NCI-H1436 (cell line): ENCODE measurements at regions not wholly inside any gene's neighbourhood (a gene's known extent, or its start where the extent isn't known, plus 50 kb on each side); places are given as distances from the start of the nearest gene placed in this dataset.

Source experiments
- DNase-seq: peaks from one replicate; lab custom pipeline; 2025; lab: John Stamatoyannopoulos, UW

DNA sequence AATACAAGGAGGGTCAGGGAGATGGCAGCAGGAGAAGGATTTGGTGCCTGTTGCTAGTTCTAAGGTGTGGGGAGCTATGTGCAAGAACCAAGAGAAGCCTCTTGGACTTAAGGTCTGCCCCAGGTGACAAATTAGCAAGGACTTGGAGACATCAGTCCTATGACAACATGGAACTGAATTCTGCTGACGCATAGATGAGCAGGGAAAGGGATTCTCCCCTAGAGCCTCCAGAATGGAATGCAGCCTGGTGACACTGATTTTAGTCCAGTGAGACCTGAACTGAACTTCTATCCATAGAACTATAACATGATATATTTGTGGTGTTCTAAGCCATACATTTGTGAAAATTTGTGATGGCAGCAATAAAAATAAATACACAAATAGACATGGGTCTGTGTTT, 215.6 kb downstream of the ESM1 start:
- DNase-seq, result no peak

DNA sequence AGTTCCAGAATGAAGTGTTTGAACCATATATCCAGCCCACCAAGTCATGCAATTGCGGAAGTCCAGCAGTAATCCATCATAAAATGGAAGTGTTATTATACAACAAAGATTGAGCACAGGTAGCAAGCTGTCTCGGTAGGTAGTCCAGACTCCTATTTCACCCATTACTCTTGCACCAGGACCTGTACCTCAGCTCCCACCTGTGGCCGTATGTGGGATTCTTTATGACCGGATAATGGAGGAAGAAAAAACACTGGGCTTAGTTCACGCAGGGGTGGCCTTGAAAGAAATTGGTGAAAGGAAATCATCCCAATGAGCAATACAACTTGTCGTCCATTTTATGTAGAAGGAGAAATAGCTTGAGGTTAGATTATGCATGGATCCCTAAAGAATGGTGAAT, 216.3 kb downstream of the ESM1 start:
- DNase-seq, result no peak

- DNase-seq, result no peak
Measured at GRCh38 chr5:54766748-54767147, 218.6 kb downstream of the ESM1 start.

GRCh38 chr5:54765165-54766028, 220.0 kb downstream of the ESM1 start:
- DNase-seq, result no peak

GRCh38 chr5:54764102-54765090, 221.0 kb downstream of the ESM1 start:
- DNase-seq, result no peak

GRCh38 chr5:54761213-54761701, 224.1 kb downstream of the ESM1 start:
- no peak for DNase-seq

DNA sequence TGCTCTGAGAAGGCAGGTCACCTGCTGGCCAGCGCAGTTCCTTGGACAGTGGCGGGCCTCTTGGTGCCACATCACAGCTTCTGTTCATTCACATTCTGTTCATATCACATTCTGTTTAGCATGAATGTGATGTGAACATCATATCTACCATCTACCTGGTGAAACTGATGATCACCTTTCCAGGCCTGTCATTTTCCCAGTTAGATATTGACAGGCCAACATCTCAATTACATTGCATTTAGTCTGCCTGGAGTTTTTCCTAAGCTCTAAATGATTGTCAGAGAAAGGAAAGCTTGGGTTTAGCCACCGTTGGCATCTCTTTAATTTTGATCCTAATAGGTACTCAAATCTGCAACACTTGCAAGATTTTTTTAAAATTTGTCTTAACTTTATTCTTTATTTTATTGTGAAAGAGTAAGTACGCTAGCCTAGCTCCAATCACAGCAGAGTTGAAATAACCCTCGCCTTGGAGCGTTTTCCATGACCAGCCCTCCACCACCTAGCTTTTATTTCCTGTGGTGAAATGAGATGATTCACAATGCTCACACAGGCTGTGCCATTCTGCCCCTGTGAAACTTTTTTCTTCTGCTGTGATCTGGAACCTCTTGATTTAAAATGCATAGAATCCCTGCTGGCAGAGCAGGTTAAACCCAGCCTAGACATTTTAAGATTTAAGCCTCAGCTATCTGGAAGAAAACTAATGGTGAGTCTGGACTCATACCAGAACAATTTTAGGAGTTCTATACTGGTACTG, 225.0 kb downstream of the ESM1 start:
- no peak for DNase-seq

- no peak for DNase-seq
Measured at GRCh38 chr5:54758038-54758437, 227.4 kb downstream of the ESM1 start.

DNA sequence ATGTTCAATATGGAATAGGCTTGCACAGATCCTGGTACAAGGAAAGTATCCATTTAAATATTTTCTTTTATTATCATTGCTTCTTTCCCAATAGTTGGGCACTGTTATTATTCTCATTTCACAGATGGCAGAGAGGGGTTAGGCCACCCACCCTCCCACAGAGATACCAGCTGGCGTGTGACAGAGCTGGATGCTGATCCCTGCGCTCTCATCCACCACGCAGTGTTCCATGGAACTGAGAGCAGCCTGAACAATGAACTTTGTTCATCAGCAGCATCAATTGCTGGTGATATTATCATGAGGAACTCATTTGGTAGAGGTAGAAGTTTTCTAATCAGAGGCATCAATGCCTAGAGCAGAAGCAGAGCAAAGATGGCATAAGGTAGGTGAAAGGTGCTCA, 227.9 kb downstream of the ESM1 start:
- no peak for DNase-seq

- DNase-seq, result no peak
Measured at GRCh38 chr5:54756796-54757402, 228.5 kb downstream of the ESM1 start.

- DNase-seq, result no peak
Measured at GRCh38 chr5:54756301-54756700, 229.1 kb downstream of the ESM1 start.

DNA sequence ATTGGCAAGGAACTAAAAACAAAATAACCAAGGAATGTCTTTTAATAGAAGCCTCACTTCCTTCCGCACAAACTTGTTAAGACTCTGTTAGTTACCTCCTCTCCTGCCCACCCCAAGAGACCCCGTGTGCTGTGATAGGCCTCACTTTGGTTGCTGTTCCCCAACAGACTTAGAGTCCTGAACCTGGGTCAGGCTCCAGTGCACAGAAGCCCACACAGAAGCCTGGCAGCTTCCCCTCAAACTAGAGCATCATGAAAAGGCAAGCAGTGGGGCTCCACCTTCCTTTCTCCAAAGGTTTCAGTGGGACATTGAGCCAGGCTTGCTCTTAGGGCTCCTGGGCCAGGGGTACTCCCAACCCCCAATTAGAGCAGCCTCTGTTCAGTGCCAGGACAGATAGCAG, 230.5 kb downstream of the ESM1 start:
- no peak for DNase-seq

- DNase-seq, result no peak
Measured at GRCh38 chr5:54754420-54754819, 231.0 kb downstream of the ESM1 start.

- DNase-seq, result no peak
Measured at GRCh38 chr5:54753753-54754152, 231.6 kb downstream of the ESM1 start.

- DNase-seq, result no peak
Measured at GRCh38 chr5:54753034-54753433, 232.4 kb downstream of the ESM1 start.

DNA sequence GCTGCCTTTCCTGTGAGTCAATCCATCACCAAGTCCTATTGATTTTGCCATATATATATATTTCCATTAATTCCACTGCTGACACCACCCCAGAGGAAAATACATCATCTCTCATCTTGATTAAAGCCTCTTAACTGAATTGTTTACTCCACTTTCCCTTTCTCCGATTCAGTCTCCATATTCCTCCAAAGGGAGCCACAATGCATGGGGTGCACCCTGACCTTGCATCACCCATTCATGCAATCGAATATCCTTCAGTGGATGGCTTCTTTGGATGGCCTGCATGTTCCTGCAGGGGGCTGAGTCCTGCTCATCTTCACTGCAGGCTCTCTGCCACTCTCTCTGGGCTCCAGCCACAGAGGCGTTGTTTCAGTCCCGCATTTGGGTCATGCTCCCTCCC, 231.0 kb downstream of the SNX18 start:
- DNase-seq, result no peak

DNA sequence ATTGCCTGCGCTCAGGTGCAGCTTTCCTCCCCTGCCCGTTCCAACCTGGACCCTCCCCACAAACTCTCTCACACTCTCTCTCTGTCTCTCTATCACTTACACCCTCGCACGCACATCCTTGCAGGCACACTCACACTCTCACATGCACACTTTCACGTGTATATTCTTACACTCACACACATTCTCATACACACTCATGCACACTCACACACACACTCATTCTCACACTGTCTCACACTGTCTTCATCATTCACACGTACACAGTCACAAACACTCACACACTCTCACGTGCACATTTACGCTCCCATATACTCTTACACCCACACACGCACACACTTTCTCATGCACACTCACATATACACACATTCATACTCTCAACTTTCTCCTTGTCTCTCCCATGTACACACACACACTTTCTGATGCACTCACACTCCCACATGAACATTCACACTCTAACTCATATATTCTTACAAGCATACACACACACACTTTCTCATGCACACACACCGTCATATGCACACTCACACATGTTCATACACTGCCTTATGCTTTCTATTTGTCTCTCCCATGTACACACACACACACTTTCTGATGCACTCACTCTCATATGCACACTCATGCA, 229.3 kb downstream of the SNX18 start:
- no peak for DNase-seq

- DNase-seq, result no peak
Measured at GRCh38 chr5:54746346-54746745, 228.8 kb downstream of the SNX18 start.

DNA sequence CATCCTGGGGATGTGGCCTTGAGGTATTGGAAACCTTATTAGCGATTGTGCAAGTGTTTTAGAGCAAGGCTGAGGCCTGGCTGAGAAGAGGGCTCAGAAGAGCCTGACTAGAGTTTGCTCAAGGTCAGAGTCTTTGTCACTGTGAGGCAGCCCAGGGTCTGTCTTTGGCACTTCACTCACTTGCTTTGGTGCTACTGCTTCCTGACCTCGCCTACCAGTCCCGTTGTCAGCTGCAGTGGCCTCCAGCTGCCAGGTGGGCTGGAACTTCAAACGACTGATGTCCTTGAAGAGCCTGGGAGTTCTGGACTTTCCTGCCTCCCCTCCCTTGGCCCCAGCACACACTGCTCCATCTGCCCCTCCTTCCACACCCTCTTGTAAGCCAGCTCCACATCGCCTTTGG, 228.0 kb downstream of the SNX18 start:
- DNase-seq, result no peak

GRCh38 chr5:54743997-54744788, 226.6 kb downstream of the SNX18 start:
- DNase-seq, result no peak
